NOMO-1 treated with DMSO at 0.1 percent for 48 hours (cell line): ENCODE measurements at regions not wholly inside any gene's neighbourhood (a gene's known extent, or its start where the extent isn't known, plus 50 kb on each side); places are given as distances from the start of the nearest gene placed in this dataset.
A peak's percentile ranks its signal among the peaks of the same experiment; 100 is the strongest.
"Not testable (repeated sequence)": the region's sequence is repeated elsewhere in the genome, so short reads cannot be mapped to it uniquely, and the experiment has no call there.

Source experiments
- DNase-seq: peaks from one replicate; lab custom pipeline; 2025; ENCODE audit not compliant: unreplicated experiment; lab: John Stamatoyannopoulos, UW

DNA sequence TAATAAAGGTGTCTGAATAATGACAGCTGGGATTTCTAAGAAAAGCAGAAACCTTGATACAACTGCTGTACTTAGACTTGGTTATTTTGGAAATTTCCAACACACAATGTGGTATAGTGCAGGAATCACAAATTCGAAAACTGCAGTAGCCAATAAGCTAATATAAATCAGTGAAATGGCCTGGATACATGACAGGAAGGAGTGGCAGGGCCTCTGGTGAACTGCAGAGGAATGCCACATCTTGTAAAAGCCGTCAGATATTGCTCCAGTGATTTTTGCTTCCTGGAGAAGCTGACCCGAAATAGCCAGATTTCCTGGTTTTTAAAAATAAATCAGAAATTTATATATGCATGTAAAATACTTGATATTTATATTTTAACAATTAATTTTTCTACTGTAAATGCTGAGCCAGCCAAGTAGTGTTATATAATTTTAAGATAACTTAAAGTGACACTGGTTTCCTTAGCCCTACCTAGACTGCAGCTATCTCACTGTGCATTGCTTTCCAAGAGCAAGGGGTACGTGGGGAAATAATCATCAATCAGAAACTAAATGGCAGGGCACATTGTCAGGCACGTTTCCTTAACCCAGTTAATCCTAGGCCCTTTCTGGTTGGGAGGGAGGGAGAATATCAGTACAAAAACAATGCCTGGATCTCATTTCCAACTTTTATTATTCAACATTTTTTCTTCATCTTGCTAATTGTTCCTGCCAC, 182.4 kb downstream of the RASEF start:
- no peak for DNase-seq

DNA sequence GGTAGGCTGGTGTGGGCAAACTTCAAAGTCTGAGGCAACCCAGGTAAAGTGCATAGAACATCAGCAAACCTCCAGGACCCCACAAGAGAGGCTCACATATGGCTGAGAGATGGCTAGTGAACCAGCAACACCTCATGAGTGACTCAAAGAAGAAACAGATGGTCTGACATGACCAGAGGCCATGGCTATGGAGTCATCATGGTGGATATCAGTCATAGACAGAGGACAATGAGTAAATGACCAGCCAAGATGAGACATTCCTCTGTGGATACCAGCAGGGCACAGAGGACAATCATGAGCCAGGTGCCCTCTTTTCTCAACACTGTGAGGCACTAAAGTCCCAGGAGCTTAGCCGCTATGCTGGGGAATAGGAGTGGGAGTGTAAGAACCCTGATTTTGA, 180.8 kb downstream of the RASEF start:
- DNase-seq: no peak

DNA sequence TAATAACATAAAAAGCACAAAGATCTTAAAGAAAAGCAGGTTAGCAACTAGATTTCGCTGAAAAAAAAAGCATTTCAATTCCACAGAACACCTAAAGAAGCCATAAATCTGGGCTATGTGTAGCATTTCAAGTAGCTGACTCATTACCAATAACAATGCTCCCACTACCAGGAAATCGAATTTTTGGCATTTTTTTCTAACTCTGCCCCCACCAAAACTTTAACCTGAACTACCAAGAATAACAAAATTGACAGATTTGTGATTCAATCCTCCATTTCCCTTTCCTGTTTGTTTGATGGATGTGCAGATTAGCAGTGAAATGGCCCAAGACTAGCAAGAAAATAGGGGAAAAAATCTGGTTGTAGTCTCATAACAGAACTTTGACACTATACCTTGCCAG, 180.2 kb downstream of the RASEF start:
- DNase-seq: no peak

DNA sequence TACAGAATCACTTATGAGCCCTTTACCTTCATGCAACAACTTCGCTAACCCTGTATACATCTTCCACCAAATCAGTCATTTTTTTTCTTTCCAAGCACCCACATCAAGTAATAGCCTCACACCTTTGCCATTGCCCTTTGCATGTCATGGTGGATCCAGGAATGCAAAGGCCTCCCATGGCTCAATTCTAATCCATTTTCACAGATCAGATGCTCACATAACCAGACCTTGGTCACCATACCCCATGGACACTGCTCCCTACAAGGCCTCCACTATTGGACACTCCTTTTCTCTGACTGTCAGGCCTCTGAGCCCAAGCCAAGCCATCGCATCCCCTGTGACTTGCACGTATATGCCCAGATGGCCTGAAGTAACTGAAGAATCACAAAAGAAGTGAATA, 179.5 kb downstream of the RASEF start:
- no peak for DNase-seq

DNA sequence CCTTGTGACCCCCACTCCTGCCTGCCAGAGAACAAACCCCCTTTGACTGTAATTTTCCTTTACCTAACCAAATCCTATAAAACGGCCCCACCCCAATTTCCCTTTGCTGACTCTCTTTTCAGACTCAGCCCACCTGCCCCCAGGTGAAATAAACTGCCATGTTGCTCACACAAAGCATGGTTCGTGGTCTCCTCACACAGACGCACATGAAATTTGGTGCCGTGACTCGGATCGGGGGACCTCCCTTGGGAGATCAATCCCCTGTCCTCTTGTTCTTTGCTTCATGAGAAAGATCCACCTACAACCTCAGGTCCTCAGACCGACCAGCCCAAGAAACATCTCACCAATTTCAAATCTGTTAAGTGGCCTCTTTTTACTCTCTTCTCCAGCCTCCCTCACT, 179.0 kb downstream of the RASEF start:
- DNase-seq: not testable (repeated sequence)

DNA sequence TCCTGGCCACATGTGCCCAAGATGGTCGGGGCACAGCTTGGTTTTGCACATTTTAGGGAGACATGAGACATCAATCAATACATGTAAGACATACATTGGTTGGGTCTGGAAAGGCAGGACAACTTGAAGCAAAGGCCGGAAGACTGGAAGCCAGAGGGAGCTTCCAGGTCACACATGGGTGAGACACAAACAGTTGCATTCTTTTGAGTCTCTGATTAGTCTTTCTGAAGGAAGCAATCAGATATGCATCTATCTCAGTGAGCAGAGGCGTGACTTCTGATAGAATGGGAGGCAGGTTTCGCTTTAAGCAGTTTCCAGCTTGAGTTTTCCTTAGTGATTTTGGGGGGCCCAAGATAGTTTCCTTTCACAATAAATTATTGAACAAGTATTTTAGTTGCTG, 172.5 kb downstream of the RASEF start:
- no peak for DNase-seq

DNA sequence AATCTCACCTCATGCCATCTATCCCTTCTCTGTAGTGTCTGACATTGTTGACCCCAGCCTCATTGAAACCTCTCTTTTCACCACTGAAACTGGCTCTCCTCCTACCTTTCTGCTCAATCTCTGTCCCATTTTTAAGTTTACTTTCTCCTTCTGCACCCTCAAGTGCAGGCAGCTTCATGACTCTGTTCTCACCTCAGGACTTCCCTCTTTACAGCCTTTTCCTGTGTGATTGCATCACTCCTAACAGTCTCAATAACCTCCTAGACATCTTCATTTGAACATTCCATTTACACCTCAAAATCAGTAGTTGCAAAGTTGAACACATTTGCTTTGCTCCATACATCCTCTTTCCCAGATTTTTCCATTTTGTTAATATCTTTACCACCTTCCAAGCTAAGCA, 172.1 kb downstream of the RASEF start:
- DNase-seq: peak; percentile 1

DNA sequence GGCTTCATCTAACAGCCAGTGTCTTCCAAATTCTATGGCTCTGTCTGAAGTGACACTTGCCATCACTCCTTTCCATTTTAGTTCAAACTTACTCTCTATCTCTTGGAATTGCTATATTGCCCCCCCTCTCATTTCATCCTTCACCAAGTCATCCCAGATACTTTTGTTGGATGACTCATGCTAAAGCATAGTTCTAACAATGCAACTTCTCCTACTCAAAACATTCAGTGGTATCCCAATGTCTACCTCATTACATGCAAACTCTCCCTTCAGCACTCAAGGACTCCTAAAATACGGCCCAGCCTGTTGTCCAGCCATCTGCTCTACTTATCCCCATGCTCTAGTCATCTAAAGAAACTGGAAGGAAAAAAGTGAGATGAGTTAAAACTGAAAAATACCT, 171.6 kb downstream of the RASEF start:
- no peak for DNase-seq

DNA sequence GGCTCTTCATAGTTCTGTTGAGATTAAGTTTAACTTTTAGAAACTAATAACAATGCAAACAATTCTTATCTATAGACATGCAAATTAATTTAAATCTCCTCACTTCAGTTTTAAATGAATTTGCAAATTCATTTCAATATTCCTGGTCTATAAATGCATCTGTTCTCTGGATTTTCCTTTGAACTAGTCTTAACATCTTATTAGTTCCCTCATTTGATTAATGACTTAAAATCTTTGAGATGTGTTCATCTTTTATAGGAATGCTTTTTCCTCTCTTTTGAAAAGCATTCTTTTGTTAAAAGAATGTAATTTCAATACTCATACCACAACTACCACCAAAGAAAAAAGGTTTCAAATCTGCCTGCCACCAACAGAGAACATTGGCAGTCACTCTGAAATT, 169.4 kb downstream of the RASEF start:
- DNase-seq: no peak

DNA sequence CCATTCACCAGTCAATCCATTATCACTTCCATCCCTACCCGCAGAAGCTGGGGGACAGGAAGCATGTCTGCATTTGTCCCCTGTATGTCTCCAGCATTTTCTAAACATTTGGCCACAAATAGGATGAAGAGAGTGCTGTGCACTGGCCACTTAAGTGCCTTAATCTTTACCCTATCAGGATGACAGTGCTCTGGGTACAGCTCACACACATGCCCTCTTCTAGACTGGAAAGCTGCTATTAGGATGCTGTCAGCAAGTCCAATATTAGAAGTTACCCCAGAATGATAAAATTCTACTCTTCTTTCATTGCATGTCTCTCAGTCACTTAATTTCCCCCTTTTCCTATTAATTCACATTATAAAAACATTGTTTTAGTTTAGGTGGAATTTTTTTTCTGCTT, 168.4 kb downstream of the RASEF start:
- no peak for DNase-seq

DNA sequence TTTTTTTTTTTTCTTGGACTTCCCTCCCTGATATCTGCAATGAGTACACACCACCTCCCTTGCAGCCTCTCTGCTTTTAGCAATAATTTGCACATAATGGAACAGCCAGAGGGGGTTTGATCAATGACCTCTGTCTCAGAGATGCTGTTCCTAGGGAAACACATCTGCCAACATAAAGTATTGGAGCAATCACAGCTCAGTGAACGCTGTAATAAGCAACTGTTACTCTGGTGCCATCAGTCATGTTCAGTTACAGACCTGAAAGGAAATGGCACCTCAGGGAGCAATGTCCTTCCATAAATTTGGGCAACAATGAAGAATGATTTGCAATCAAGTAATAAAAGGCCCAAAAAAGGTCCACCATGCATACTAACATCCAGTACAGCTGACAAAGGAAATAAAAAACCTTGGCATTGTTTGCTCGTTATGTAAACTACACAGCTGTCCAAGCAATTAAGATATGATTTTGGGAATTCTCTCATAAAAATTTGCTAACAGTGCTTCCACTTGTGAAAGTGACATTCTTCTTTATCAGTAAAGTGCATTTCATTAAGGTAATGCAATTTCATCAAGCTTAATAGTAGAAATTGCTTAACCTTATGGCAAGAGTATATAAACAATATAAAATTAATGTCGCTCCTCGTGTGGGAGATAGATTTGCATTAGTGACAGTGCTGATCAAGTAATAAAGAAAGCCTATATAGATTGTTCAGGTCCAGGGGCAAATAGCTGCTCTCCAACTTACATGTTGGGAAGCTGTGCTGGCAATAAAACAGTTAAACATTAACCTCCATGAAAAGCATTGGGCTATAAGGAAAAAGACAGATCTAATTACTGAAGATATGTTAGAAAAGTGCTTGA, 167.8 kb downstream of the RASEF start:
- no peak for DNase-seq

DNA sequence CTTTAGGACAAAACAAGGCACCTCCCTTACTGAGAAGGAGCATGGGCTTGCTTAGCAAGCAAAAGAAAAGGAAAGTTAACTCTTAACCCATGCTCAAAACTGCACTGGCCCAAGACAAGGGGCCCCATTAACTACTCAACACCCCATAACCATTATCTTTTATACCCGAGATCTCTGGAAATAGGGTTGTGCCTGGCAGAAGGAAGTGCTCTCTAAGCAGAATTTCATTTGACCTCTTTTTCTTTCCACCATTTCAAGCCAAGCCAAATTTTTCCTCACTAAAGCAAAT, 167.2 kb downstream of the RASEF start:
- DNase-seq: no peak

DNA sequence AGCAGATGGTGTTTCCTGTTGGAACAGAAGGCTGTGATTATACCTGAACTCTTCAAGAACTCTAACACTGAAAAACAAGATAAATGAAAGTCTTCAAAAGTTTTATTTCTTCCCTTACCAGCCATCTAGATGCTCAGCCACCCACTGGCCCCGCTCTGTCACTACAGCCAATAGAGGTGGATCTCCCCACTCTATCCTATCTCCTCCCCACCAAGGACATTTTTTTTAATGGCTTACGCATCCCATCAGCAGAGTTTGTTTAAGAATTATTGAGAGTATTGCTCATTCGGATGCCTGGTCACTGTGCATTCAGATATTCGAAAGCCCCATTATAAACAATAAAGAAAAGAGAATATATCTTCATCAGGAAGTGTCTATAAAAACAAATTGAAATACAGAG, 159.4 kb downstream of the RASEF start:
- no peak for DNase-seq

DNA sequence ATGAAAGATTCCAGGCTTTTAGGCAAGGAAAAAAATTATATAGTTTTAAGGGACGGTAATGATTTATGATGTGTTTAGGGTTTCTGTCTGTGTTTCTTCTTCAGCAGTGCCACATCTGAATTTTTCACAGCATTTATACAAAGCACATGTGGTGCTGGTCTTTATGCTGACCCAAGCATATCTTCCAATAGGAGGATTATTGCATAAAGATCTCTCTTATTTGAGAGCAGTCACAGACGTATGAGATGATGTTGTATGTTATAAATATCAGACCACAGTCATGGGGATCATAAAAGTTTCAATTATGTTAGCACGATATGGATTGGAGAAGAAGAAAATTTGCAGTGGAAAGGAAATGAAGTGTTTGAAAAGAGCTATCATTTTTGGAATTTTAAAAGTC, 150.9 kb downstream of the RASEF start:
- no peak for DNase-seq

DNA sequence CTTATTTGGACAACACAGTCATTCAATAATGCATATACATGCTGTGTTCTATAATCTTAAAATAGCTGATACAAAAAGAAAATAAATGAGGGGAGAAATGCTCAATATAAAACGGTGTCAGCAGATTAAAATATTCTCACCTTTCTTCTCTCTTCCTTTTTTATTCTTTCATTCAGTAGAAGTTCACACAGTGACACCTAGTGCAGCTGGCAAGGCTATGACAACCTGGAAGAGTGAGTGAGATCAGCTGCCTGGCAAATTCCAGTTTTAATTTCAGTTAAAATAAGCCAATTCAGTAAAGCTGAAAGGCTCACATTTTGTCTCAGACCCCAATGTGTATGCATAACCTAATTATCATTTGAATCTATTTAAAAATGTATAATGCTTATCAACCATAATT, 150.3 kb downstream of the RASEF start:
- no peak for DNase-seq

DNA sequence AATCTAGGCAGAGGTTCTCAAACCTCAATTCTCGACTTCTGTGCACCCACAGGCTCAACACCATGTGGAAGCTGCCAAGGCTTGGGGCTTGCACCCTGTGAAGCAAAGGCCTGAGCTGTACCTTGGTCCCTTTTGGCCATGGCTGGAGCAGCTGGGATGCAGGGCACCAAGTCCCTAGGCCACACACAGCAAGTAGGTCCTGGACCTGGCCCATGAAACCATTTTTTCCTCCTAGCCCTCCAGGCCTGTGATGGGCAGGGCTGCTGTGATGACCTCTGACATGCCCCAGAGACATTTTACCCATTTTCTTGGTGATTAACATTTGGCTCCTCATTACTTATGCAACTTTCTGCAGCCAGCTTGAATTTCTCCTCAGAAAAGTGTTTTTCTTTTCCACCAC, 146.7 kb downstream of the RASEF start:
- not testable (repeated sequence) for DNase-seq

DNA sequence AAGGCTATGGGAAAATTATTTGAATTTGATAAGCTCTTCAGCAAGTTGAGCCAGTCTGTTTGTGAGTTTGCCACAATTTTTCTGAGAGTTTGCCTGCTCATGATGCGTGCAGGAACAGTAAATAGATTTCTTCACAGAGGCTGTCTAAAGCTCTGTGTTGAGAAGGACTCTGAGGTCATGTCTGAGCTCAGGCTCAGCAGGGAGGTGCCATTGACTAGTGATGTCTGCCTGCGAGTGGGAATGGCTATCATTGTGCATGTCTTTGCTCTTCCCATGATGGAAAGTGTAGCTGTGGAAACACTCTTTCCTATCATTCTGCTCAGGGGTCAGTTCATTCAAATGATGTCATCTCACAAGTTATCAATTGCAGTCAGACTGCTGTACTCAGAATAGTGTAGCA, 142.8 kb downstream of the RASEF start:
- DNase-seq: no peak

DNA sequence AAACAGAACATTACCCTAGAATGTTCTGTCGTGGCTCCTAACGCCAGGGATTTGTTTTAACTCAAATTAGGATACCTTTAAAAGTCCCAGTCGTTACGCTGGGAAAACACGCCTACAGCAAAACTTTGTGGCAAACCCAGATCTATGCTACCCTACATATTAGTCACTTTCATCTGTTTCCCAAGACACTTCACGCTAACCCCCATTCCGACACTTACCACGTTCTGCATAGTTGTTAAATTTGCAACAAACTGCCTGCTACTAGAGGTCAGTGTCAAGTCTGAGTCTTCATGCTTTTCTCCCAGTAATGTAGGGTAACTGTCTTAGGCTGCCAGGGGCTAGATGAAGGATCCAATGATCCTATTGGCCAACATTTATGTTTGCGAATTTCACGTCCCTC, 140.3 kb downstream of the RASEF start:
- no peak for DNase-seq

DNA sequence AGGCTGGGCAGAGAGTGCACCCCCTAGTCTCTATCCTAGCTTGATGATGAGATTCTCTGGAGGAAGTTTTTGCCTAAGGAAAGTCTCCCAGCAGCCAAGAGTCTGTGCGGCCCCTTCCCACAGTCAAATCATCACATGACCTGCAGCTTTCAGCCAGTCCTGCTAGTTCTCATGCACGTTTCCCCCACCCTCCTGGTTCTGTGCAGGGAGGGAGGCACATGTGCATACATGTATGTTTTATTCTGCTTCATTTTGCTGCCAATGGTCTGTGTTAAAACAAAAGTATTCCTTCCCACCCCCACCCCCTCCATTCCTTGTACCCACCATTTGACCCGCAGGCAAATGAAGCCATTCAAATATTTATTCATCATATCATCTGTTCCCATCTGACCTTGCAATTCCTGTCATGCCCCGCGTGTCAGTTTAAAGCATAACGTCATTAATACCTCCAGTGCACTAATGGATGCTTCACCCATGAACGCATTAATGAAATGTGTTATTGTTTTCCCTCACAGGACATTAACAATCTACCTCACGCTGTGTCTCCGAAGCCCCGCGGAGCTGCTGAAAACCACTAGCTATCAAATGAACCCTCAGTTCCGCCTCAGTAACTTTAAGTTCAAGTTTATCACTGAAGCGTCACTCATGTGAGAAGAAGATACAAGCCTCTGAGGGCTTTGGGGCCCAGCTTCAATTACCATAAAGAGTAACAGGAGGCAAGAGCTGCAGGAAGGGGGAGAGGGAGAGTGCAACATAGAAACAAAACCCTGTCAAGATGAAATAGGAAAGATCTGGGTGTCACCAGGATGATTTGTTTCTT, 139.6 kb downstream of the RASEF start:
- DNase-seq: no peak

DNA sequence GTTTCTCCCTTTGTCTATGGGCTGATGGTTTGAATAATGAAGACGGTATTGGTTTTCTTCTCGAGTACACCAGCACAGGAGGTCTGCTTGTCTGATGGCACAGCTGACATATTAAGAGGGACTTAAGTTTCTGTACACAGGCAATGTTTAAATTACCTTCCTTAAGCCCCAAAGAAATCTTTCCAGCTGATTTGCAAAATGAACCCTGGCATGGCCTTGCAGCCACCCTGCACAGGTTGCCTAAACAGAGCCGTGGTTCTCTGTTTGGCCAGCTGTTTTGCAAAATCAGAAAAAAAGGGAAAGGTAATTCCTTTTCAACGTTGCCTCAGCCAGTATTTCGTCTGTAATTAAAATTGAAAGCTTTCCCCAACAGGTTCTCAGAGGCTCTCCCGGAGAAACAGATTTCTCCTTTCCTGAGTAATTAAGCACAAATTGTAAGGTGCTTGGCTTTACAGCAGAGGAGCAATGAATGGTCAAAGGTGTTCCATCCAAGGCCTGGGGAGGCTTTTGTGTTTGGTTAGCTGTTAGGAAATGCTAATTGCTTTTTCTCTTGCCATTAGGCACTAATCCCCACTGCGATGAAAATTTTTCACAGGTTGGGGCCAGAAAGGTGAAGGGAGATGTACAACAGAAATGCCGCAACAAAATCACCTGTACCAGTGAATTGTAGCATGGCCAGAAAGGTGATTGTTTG, 138.9 kb downstream of the RASEF start:
- no peak for DNase-seq
